ENCODE measurements at regions not wholly inside any gene's neighbourhood (a gene's known extent, or its start where the extent isn't known, plus 50 kb on each side); places are given as distances from the start of the nearest gene placed in this dataset.

GRCh38 chr2:41958251-41958650, 89.6 kb upstream of the PKDCC start:
- DNase-seq (ENCODE audit: extremely low read depth in 1 of 2, low read depth in 1 of 2) = no peak

DNA sequence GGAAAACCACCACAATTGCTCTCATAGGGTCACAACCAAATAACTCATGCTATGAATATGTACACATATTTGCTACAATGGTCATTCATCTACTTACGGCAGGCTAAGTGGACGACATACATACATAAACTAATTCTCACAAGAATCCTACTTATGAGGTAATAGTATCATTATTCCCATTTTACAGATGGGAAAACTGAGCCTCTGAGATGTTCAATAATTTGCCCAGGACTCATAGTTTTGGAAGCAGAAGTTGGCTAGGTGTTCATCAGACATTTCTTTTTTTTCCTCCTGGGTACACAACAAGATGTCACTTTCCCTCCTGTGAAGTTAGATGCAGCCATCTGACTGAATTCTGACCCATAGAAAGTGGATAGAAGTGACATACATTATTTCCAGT, 89.0 kb upstream of the PKDCC start:
- DNase-seq (ENCODE audit: extremely low read depth in 1 of 2, low read depth in 1 of 2) = no peak

DNA sequence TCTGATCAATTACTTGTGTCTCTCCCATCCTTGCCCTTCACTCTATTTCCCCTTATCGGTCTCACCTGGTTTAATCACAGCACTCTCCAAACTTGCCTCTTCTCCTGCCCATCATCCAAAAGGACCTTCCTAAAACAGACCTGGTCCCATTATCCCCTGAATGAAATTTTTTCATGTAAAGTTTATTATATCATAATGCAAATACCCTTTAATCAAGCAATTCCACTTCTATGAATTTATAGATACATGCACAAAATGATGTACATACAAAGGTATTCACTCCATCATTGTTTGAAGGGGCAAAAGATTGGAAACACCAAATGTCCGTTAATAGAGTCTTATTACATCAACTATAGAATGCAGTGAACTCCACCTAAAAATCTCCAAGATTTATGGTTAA, 88.1 kb upstream of the PKDCC start:
- no peak for DNase-seq (ENCODE audit: extremely low read depth in 1 of 2, low read depth in 1 of 2)

DNA sequence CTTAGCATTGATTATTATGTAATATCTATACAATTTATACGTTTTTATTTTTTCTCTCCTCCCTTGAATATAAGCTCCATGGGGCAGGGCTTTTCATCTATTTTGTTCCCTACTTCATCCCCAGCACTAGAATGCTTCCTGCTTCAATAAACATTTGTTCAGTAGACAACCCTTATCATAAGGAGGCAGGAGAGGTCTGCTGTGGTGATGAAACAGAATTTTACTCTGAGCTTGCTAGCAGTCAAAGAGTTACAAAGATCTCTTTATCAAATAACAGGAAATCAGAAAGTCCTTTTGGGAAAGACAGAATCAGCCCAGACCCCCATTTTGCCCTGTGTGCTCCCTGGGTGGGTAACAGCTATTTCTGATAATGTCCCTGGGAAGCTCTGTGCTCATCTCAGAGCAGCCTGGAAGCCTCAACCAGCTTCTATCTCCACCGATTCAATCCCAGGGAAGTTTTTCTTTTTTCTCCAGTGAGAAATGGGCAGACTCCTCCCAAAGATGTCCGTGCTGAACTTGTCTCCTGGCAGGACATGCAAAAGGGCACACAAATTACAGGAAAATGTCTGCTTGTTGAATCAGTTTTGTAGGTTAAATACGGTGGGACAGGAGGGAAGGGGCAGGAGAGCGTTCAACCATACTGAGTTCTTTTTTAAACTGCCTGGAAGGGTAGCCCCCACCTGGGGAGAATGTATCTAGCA, 84.7 kb upstream of the PKDCC start:
- no peak for DNase-seq (ENCODE audit: extremely low read depth in 1 of 2, low read depth in 1 of 2)

GRCh38 chr2:41963661-41964525, 83.9 kb upstream of the PKDCC start:
- no peak for DNase-seq (ENCODE audit: extremely low read depth in 1 of 2, low read depth in 1 of 2)

DNA sequence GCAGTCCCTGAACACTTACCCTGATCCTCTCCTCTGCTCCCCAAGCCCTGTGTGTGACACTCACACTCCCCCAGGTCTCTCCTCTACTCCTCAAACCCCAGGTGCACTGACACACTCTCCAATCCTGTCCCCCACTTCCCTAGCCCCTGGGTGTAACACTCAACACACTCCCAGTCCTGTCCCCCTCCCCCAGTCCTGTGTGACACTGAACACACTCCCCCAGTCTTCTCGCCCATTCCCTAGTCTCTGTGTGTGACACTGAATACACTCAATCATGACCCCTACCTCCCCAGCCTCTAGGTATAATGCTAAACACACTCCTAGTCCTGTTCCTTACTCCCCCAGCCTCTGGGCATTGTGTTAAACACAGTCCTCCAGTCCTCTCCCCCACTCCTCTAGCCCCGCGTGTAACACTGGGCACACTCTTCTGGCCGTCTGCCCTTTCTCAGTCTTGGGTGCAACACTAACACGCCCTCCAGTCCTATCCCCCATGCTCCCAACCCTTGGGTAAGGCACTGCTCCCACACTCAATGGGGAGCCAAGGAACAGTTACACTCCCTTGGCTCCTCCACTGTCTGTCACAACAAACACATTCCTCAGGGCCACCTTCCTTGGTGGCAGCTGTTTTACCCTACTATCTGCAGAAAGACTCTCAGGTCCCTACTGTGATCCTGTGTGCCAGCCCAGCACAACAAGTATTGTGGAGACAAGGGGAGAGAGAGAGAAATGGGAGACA, 82.5 kb upstream of the PKDCC start:
- no peak for DNase-seq (ENCODE audit: extremely low read depth in 1 of 2, low read depth in 1 of 2)

GRCh38 chr2:41965909-41966295, 81.9 kb upstream of the PKDCC start:
- no peak for DNase-seq (ENCODE audit: extremely low read depth in 1 of 2, low read depth in 1 of 2)

GRCh38 chr2:41966431-41966893, 81.4 kb upstream of the PKDCC start:
- no peak for DNase-seq (ENCODE audit: extremely low read depth in 1 of 2, low read depth in 1 of 2)

- no peak for DNase-seq (ENCODE audit: extremely low read depth in 1 of 2, low read depth in 1 of 2)
Measured at GRCh38 chr2:41966920-41967319, 80.9 kb upstream of the PKDCC start.

GRCh38 chr2:41967476-41968181, 80.2 kb upstream of the PKDCC start:
- DNase-seq (ENCODE audit: extremely low read depth in 1 of 2, low read depth in 1 of 2) = no peak

DNA sequence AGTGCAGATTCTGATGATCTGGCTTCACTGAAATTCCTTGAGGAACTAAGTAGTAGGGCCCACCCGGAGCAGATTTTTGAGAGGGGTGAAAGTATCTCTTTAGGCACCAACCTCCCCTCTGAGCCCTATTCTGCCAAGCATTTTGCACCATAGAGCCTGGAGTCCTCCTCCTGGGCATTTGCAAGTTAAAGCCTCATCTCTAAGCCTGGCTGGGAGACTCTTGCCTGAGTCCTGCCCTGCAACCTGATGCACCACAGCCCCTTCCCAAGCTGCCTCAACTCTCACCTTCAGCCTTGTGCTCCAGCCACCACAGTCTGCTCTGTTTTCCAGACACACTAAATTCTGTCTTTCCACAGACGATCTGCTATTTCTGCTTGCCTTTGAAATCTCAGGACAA, 79.6 kb upstream of the PKDCC start:
- DNase-seq (ENCODE audit: extremely low read depth in 1 of 2, low read depth in 1 of 2) = no peak

DNA sequence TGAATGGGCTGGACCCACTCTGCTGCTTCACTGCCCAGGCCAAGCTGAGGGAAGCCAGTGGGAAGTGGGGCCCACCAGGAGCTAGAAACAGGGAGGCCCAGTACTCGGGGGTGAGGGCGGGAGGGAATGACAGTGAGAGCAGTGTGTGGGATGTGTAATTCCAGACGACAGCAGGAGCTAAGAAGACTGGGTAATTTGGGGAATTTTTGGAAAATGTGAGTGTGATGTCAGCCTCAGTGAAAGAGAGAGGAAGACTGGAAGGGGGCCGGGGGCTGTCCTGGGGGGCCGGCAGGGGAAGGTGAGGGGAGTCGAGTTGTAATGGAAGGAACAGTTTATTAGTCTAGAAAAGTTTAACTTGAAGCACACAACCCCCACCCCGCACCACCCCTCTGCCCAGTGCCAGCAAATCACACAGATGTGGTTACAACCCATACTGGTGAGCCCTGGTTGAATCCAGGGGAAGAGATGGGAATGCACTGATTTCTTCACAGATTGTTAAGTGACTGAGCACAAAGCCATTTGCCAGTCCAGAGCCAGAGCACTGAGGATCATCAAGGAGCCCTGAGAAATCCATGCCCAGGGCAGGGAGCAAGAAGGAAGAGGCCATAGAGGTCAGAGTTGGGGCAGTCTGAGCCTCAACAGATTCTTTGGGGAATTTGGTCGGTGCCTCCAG, 76.7 kb upstream of the PKDCC start:
- no peak for DNase-seq (ENCODE audit: extremely low read depth in 1 of 2, low read depth in 1 of 2)

- DNase-seq (ENCODE audit: extremely low read depth in 1 of 2, low read depth in 1 of 2) = no peak
Measured at GRCh38 chr2:41972179-41972578, 75.6 kb upstream of the PKDCC start.

DNA sequence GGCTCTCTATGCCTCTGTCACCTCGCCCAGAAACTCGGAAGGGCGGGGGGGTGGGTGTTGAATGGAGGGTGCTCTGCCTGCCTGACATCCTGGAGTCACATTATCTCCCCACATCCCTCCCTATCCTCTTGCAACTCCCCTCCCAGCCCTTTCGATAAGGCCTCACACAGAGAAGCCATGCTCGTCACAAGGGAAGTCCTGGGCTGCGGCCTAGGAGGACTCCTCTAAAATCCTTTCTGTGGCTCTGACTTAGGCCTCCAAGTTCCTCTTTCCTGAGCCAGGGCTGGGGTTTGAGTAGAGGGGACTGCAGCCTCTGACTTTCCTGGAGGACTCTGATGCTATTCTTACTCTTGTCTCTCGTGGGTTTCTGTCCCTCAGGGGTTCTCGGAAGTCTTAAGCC, 75.0 kb upstream of the PKDCC start:
- no peak for DNase-seq (ENCODE audit: extremely low read depth in 1 of 2, low read depth in 1 of 2)

GRCh38 chr2:41973871-41974270, 74.0 kb upstream of the PKDCC start:
- no peak for DNase-seq (ENCODE audit: extremely low read depth in 1 of 2, low read depth in 1 of 2)

DNA sequence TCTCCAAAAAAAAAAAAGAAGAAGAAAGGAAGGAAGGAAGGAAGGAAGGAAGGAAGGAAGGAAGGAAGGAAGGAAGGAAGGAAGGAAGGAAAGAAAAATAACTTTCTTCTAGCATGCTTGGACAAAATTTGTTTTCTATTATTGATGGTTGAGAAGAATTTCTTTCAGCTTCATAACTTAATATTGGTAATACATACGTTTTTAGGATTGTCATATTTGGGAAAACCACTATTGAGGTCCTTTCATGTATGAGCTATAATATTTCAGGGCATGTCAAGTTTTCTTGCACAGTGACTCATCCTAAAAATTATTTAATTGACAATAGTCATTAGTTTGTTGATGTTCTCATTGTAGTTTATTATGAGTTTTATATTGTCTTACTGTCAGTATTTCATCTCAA, 66.4 kb upstream of the PKDCC start:
- DNase-seq (ENCODE audit: extremely low read depth in 1 of 2, low read depth in 1 of 2) = no peak

- no peak for DNase-seq (ENCODE audit: extremely low read depth in 1 of 2, low read depth in 1 of 2)
Measured at GRCh38 chr2:41985573-41986095, 62.2 kb upstream of the PKDCC start.

GRCh38 chr2:41989501-41990180, 58.2 kb upstream of the PKDCC start:
- no peak for DNase-seq (ENCODE audit: extremely low read depth in 1 of 2, low read depth in 1 of 2)

DNA sequence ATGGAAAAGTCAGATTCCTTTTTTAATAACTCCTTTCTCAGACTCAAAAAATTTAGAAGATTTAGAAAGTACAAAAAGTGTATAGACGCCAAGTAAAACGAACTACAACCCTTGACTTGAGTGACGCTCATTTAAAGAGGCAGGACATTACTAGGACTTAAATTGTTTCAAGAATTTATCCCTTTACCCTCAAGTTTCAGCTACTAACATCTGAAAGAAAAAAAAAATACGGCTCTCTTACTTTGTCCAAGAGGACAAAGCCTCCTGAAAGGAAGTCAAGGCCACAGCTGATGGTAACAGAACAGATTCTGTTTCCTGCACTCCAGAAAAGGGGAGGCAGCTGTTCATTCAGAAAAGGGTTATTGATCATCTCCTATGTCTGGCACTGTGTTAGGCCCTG, 57.6 kb upstream of the PKDCC start:
- no peak for DNase-seq (ENCODE audit: extremely low read depth in 1 of 2, low read depth in 1 of 2)

GRCh38 chr2:41990688-41991087, 57.1 kb upstream of the PKDCC start:
- no peak for DNase-seq (ENCODE audit: extremely low read depth in 1 of 2, low read depth in 1 of 2)
